Esophagus (tissue), 2 donors: ENCODE measurements at regions not wholly inside any gene's neighbourhood (a gene's known extent, or its start where the extent isn't known, plus 50 kb on each side); places are given as distances from the start of the nearest gene placed in this dataset.

Experiments
- H3K27ac ChIP-seq, 2 donors: one replicate each; pipeline ENCODE4 v1.5.1; 2013; ENCODE audit warnings: low read depth in 2 of 2, mild to moderate bottlenecking in 2 of 2, inconsistent platforms in 1 of 2, low read length in 1 of 2, moderate library complexity in 1 of 2
- H3K27me3 ChIP-seq, 2 donors: one replicate each; pipeline ENCODE4 v1.6.1; 2013; ENCODE audit warnings: low read length in 2 of 2, control low read depth in 1 of 2, mild to moderate bottlenecking in 1 of 2; ENCODE audit not compliant: insufficient read depth in 2 of 2, control insufficient read depth in 1 of 2
- H3K36me3 ChIP-seq, 2 donors: one replicate each; pipeline ENCODE4 v1.6.1; 2013; ENCODE audit warnings: low read length in 1 of 2; ENCODE audit not compliant: control insufficient read depth in 2 of 2, insufficient read depth in 2 of 2
- H3K4me1 ChIP-seq, 2 donors: one replicate each; pipeline ENCODE4 v1.6.1; 2013; ENCODE audit warnings: low read length in 1 of 2; ENCODE audit not compliant: control insufficient read depth in 2 of 2, insufficient read depth in 2 of 2
- H3K4me3 ChIP-seq, 2 donors: one replicate each; pipeline ENCODE4 v1.5.1; 2013; ENCODE audit warnings: low read length in 2 of 2, mild to moderate bottlenecking in 2 of 2, low read depth in 1 of 2, moderate library complexity in 1 of 2
- H3K9me3 ChIP-seq, 2 donors: one replicate each; pipeline ENCODE4 v1.6.1; 2013; ENCODE audit warnings: mild to moderate bottlenecking in 2 of 2, low read depth in 1 of 2, low read length in 1 of 2, moderate library complexity in 1 of 2; ENCODE audit not compliant: control insufficient read depth in 2 of 2, insufficient read depth in 1 of 2
- WGBS, 2 donors: extraction: QIAGEN DNeasy Blood & Tissue Kit; methylation state at CpG; one replicate each; pipeline ENCODE4 v1.1.7; 2013; 5-methylcytosine and 5-hydroxymethylcytosine counted together
- donor health status: healthy with polysubstance abuse.
- donor health status: Bipolar disorder and iron deficiency.

DNA sequence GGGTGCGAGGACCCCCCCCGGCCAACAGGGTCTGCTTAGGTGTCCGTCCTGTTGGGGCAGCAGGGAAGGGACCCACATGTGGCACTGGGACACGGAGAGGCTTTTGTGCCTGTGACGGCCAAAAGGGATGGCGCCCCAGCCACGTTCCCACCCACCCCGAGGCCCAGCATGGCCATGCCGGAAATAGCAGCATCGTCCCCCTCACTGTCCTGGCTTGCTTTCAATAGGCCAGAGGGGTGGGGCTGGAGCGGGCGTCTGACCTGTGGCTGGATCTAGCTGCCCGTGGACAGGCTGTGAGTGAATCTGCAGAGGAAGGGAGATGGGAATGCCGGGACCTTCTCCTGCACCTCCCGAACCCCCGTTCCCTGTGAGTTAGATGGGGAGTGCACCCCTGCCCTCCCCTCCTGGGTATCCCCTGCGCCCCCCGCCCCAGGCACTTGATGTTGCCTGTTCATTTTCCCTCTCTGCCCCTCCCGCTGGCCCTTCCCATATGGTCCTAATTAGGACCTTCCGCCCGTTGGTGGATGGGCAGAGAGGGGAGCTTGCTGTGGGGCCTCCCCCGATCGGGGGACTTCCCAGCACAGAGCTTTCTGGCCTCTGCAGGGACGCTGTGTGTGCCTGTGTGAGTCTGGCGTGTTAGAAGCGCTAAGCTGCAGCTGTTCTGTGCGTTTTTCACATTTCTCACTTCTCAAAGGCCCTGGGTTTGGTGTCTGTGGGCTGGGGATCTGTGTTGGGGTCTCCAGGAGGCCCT, 292.8 kb downstream of the SEC14L1 start:
- WGBS, 2 donors = 64 to 70% methylated on average over 27 of the region's 27 CpGs
- peaks cover 8 to 49% of the 10 kb centered on the region in 2 donors for H3K4me1 ChIP-seq
- peaks cover 0 to 2% of the 10 kb centered on the region in 2 donors for H3K9me3 ChIP-seq
- H3K36me3 ChIP-seq = peaks cover 0 to 6% of the 10 kb centered on the region in 2 donors
- H3K4me3 ChIP-seq = no peak overlapping the region
- H3K27ac ChIP-seq = no peak overlapping the region
- H3K27me3 ChIP-seq = no peaks in the 10 kb centered on the region

DNA sequence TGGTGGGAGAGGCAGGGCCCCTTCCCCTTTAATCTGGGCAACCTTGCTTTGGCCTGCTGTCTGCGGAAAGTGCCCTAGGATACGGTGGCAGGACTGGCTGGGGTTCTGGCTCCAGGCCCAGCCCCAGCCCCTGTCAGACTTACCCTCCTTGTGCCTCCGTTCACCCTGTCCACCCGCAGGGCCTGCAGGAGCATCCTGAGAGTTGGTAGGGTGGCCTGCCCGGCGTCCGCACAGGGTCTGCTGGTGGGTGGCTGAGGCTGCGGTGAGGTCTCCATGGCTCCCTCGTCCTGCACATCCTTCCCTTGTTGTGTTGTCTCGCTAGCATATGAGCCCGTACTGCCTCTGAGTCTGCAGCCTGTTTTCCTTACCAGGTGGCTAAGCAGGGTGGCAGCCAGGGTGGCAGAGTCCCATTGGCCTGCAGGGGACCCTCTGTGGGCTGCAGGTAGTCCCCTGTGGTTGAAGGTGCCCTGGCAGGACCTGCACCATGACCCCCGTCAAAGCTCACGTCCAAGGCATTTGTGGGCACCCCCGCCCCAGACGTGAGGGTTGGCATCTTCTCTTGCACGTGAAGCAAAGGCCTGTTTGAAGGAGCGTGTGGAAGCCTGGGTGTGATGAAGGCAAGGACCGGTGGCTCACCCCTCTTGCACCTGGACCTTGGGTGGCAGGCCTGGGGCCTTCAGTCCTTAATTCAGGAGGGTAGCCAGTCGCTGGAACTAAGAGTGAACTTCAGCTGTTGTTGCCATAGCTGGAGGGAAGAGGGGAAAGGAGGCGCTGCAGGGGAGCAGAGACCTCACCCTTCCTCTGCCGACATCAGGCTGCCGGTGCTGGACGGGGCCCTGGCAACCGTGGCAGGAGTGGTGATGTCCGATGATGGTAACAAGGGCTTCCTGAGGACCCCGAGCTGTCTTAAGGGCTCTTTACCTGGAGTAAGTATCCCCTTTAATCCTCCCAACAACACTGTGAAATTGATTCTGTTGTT, 293.7 kb downstream of the SEC14L1 start:
- Histone ChIP-seq H3K4me1 (peaks cover 12 to 49% of the 10 kb centered on the region in 2 donors), H3K9me3 (peaks cover 0 to 2% of the 10 kb centered on the region in 2 donors), H3K27ac (no peak overlapping the region), H3K27me3 (no peaks in the 10 kb centered on the region), H3K36me3 (peaks cover 0 to 6% of the 10 kb centered on the region in 2 donors), H3K4me3 (no peak overlapping the region)
- WGBS, 2 donors = 76 to 77% methylated on average over 26 of the region's 26 CpGs

DNA sequence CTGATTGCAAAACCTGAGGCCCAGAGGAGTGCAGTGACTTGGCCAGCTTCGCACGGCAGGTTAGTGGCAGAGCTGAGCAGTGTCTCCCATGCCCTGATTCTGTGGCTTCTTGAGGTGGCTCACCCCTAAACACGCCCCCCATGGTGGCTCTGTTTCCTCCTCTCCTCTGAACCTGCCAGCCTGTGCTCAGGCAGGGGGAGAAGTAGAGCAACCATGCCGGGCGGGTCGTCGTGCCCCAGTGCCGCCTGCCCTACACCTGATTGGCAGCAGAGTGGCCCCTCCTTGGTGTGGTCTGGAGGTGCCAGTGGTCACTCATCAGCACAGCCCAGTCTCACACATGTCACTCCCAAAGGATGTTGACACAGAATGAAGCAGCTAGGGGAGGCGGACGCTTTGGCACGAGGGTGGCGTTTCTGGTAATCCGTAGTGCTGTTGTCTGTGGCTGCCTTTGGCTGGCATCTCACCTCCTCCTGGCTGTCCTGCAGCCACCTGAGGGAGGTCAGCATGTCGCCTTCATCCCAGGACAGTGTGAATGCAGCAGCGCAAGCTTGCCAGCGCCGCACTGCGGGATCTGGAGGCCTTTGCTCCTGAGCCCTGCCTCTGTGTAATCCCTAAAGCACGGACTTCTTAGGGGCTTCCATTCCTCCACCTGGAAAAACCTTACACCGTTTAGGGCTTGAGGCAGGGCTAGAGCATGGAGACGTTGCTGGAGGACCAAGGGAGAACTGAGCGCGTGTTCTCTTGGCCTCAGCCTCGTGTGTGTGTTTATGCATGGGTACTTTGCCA, 294.7 kb downstream of the SEC14L1 start:
- H3K4me1 ChIP-seq = peaks cover 15 to 45% of the 10 kb centered on the region in 2 donors
- no peak overlapping the region for H3K4me3 ChIP-seq
- peaks cover 0 to 2% of the 10 kb centered on the region in 2 donors for H3K9me3 ChIP-seq
- no peaks in the 10 kb centered on the region for H3K27me3 ChIP-seq
- peak overlapping the region; percentile 30 to 50 for H3K27ac ChIP-seq
- 69 to 76% methylated on average over 24 of the region's 24 CpGs for WGBS, 2 donors
- peaks cover 0 to 6% of the 10 kb centered on the region in 2 donors for H3K36me3 ChIP-seq

DNA sequence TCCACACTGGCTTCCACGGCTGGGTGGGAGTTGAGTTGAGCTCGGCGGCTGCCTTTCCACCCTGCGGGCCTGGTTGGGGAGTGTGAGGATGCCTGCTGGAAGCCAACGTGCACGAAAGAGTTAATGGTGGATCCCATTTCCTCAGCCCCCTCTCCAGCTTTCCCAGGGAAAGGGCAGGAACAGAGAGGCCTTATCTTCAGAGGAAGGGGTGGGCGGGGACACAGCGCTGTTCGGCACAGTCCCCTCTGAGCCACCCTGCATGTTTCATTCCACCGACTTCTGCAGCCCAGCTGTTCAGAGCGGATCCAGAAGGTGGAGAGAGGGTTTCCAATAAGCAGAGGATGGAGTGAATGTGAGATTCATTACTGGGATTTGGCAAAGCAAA, 295.3 kb downstream of the SEC14L1 start:
- H3K36me3 ChIP-seq = peaks cover 0 to 8% of the 10 kb centered on the region in 2 donors
- H3K27me3 ChIP-seq = no peaks in the 10 kb centered on the region
- peak overlapping the region; percentile 30 to 50 for H3K27ac ChIP-seq
- H3K4me3 ChIP-seq = no peak overlapping the region
- 48 to 62% methylated on average over 11 of the region's 11 CpGs for WGBS, 2 donors
- H3K4me1 ChIP-seq = peaks cover 16 to 45% of the 10 kb centered on the region in 2 donors
- peaks cover 0 to 2% of the 10 kb centered on the region in 2 donors for H3K9me3 ChIP-seq

DNA sequence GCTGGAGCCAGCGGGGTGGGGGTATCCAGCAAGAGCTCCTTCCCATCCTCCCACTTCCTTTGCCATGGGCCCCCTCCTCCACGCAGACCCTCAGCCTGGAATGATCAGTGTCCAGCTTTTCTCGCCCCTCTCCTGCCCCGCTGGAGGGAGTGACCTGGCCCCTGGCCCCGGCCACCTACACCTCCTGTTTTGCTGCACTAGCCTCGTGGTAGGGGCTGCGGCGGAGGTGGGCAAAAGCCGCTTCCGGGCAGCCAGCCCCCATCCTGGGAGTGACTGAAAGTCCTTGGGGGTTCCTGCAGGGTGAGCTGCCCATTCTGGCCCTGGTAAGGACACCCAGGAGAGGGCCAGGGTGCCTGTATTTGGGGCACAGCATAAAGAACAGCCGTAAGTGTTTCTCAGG, 295.7 kb downstream of the SEC14L1 start:
- Histone ChIP-seq H3K27me3 (no peaks in the 10 kb centered on the region), H3K4me3 (no peak overlapping the region), H3K9me3 (peaks cover 0 to 2% of the 10 kb centered on the region in 2 donors), H3K27ac (peak overlapping the region; percentile 11 to 30), H3K36me3 (peaks cover 0 to 8% of the 10 kb centered on the region in 2 donors), H3K4me1 (peaks cover 18 to 45% of the 10 kb centered on the region in 2 donors)
- WGBS, 2 donors = 55% methylated on average over 11 of the region's 11 CpGs

DNA sequence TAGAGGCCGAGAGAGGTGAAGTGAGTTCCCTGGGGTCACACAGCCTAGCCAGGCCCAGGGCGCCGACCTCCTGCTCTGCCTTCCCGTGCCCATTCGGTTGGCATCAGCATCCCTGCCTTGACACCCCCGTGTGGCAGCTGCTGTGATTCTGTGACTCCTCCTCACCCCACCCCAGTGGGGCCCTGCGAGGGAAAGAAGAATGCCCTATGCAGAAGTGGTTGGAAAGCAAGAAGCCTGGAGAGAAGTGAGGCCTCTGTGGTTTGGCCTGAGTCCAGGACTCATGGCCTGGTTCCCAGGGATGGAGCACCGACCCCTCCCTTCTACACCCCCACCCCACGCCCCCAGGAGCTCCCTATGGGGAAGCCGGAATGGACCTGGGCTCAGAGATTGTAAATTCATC, 296.2 kb downstream of the SEC14L1 start:
- H3K4me3 ChIP-seq = no peak overlapping the region
- peaks cover 18 to 45% of the 10 kb centered on the region in 2 donors for H3K4me1 ChIP-seq
- H3K27me3 ChIP-seq = no peaks in the 10 kb centered on the region
- peaks cover 0 to 8% of the 10 kb centered on the region in 2 donors for H3K36me3 ChIP-seq
- WGBS, 2 donors = 38 to 53% methylated on average over 10 of the region's 10 CpGs
- peak overlapping the region; percentile 17 to 27 for H3K27ac ChIP-seq
- peaks cover 0 to 2% of the 10 kb centered on the region in 2 donors for H3K9me3 ChIP-seq

DNA sequence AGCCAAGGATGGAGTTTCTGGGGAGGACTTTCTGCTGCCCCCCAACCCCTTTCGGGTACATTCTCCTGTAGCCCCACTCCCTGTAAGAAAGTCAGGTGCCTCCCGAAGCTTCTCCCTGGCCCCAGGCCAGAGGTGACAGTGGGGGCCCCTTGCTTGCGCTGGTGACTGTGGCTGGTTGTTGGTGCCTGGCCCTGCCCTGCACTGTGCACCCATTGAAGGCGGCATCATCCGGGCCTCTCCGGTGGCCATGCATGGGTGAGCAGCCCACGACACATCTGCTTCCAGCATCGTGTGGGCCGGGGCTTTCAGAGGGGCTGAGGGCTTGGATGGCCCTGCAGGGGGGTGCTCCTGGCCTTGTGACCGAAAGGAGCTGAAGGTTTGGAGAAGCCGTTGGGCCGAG, 297.0 kb downstream of the SEC14L1 start:
- H3K36me3 ChIP-seq = peaks cover 0 to 8% of the 10 kb centered on the region in 2 donors
- peaks cover 18 to 45% of the 10 kb centered on the region in 2 donors for H3K4me1 ChIP-seq
- no peaks in the 10 kb centered on the region for H3K9me3 ChIP-seq
- 79 to 84% methylated on average over 12 of the region's 12 CpGs for WGBS, 2 donors
- no peak overlapping the region for H3K4me3 ChIP-seq
- H3K27ac ChIP-seq = peak overlapping the region in 1 of 2 donors; percentile 17
- H3K27me3 ChIP-seq = no peaks in the 10 kb centered on the region

DNA sequence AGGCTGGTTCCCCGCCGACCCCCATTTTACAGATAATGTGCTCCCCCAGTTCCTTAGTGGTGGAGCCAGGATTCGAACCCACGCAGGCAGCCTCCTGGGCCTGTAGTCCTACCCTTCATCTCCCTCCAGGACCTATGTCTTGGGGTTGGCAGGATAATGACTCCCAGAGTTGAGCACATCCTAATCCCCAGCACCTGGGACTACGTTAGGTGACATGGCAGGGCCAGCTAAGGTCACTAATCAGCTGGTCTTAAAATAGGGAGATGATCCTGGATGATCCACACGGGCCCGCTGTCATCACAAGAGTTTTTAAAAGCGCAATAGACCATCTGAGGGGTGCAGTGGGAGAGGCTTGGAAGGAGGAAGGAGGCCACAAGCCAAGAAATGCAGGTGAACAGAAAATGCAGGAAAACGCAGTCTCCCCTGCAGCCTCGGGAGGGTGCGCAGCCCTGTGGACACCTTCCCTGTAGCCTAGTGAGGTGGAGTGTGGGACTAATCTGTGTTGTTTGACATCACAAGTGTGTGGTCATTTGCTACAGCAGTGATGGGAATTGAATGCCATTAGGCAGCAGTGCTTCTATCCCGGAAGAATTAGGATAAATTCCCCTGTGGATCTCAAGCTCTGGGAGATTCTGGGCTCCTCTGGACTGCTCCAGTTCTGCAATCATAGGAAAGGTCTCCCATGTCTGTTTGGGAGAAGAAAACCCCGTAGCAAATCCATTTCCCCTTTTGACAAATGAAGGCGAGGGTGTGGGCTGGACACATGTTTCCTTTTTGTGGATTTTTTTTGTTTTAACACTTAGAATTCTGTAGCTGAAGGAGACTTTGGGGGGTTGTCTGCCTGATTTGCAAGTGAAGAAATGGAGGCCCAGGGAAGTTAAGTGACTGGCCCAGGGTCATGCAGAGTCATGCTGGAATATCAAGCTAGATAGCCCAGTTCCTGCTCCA, 297.7 kb downstream of the SEC14L1 start:
- H3K4me1 ChIP-seq = peaks cover 18 to 43% of the 10 kb centered on the region in 2 donors
- H3K4me3 ChIP-seq = no peak overlapping the region
- H3K36me3 ChIP-seq = peaks cover 0 to 8% of the 10 kb centered on the region in 2 donors
- 77 to 78% methylated on average over 14 of the region's 14 CpGs for WGBS, 2 donors
- no peaks in the 10 kb centered on the region for H3K9me3 ChIP-seq
- no peaks in the 10 kb centered on the region for H3K27me3 ChIP-seq
- H3K27ac ChIP-seq = peak overlapping the region in 1 of 2 donors; percentile 3
